H1 (cell line): ENCODE measurements at regions not wholly inside any gene's neighbourhood (a gene's known extent, or its start where the extent isn't known, plus 50 kb on each side); places are given as distances from the start of the nearest gene placed in this dataset.

Experiments
- CTCF ChIA-PET: fragments of 300-600 bp; sonication (Branson Sonifier 250); formaldehyde crosslinking; loops from one replicate; lab custom pipeline; 2021; ENCODE audit not compliant: partially characterized antibody; lab: Charles Lee
- POLR2A ChIA-PET: fragments of 300-600 bp; sonication (Branson Sonifier 250); formaldehyde crosslinking; loops from one replicate; lab custom pipeline; 2021; ENCODE audit warnings: inconsistent platforms; ENCODE audit not compliant: partially characterized antibody; lab: Charles Lee
- DNase-seq, 2 experiments: peaks; one replicate each; pipeline versions ENCODE4 v3.0.0 to v3.0.0-alpha.2; 2010 to 2022; ENCODE audit warnings: low spot score in 2 of 2, low read depth in 1 of 2, mixed read lengths in 1 of 2
- FAIRE-seq: peaks from 2 replicates; lab custom pipeline; 2011; peaks lifted over from hg19 to GRCh38; lab: Jason Lieb, UNC
- H2AFZ ChIP-seq: 2 replicates; pipeline ENCODE4 v1.8.1; 2012; ENCODE audit warnings: low read length, inconsistent platforms
- H2AK5ac ChIP-seq: 2 replicates; pipeline ENCODE4 v1.6.1; 2013; ENCODE audit warnings: low read depth, low read length
- H2BK120ac ChIP-seq: replicated peaks from 2 replicates; pipeline ENCODE3; 2013; ENCODE audit warnings: low read depth, low read length, inconsistent platforms
- H2BK12ac ChIP-seq: 2 replicates; pipeline ENCODE4 v1.6.1; 2013; ENCODE audit warnings: low read depth, low read length
- H2BK15ac ChIP-seq: 2 replicates; pipeline ENCODE4 v1.6.1; 2013; ENCODE audit warnings: low read length
- H2BK20ac ChIP-seq: 2 replicates; pipeline ENCODE4 v1.6.1; 2013; ENCODE audit warnings: low read length
- H2BK5ac ChIP-seq: 2 replicates; pipeline ENCODE4 v1.6.1; 2013; ENCODE audit warnings: low read depth, low read length
- H3K14ac ChIP-seq: 2 replicates; pipeline ENCODE4 v1.6.1; 2013; ENCODE audit warnings: inconsistent platforms; ENCODE audit not compliant: insufficient read length
- H3K18ac ChIP-seq: 2 replicates; pipeline ENCODE4 v1.6.1; 2013; ENCODE audit warnings: low read length; ENCODE audit errors: extremely low read depth
- H3K23ac ChIP-seq: 2 replicates; pipeline ENCODE4 v1.6.1; 2013; ENCODE audit warnings: inconsistent platforms; ENCODE audit not compliant: insufficient read length
- H3K23me2 ChIP-seq: 2 replicates; pipeline ENCODE4 v1.6.1; 2013; ENCODE audit warnings: low read depth, low read length
- H3K27ac ChIP-seq: 2 replicates; pipeline ENCODE4 v1.6.1; 2011; ENCODE audit warnings: low read depth, low read length, inconsistent platforms
- H3K27me3 ChIP-seq, 4 experiments: replicated peaks in 1 of 4; 1 replicate in 1 of 4; 2 replicates in 3 of 4; pipeline versions ENCODE4 v1.6.1 to v1.8.1; 2011 to 2013; ENCODE audit warnings: low read length in 3 of 4, mild to moderate bottlenecking in 3 of 4, inconsistent platforms in 2 of 4, mixed read lengths in 2 of 4, moderate library complexity in 1 of 4; ENCODE audit not compliant: control insufficient read depth in 3 of 4, insufficient read depth in 3 of 4; ENCODE audit errors: extremely low read depth in 1 of 4
- H3K36me3 ChIP-seq, 4 experiments: 2 replicates each; pipeline versions ENCODE4 v1.6.1 to v1.8.1; 2011 to 2013; ENCODE audit warnings: mild to moderate bottlenecking in 4 of 4, low read length in 3 of 4, moderate library complexity in 2 of 4, control low read depth in 1 of 4, inconsistent platforms in 1 of 4; ENCODE audit not compliant: insufficient read depth in 4 of 4, control insufficient read depth in 2 of 4
- H3K4ac ChIP-seq: replicated peaks from 2 replicates; pipeline ENCODE3; 2013; ENCODE audit warnings: low read length, low read depth, mixed read lengths, inconsistent platforms; ENCODE audit not compliant: insufficient read length
- H3K4me1 ChIP-seq, 4 experiments: replicated peaks in 1 of 4; 1 replicate in 1 of 4; 2 replicates in 3 of 4; pipeline versions ENCODE4 v1.6.1 to v1.8.1; 2011 to 2013; ENCODE audit warnings: low read length in 3 of 4, inconsistent platforms in 2 of 4, mixed read lengths in 1 of 4; ENCODE audit not compliant: insufficient read depth in 4 of 4, control insufficient read depth in 3 of 4
- H3K4me2 ChIP-seq, 2 experiments: 2 replicates each; pipeline versions ENCODE4 v1.6.1 to v1.8.1; 2011 to 2013; ENCODE audit warnings: low read depth in 2 of 2, low read length in 2 of 2, control low read depth in 1 of 2, inconsistent platforms in 1 of 2, mild to moderate bottlenecking in 1 of 2; ENCODE audit not compliant: insufficient read depth in 1 of 2
- H3K4me3 ChIP-seq, 4 experiments: fragments of 200-600, 300-600 bp in 1 of 4; sonication (generic), shearing (Covaris generic), sonication (Bioruptor Twin) in 1 of 4; 2 replicates each; pipeline versions ENCODE4 v1.5.1 to v1.8.1; 2011 to 2016; ENCODE audit warnings: low read length in 4 of 4, low read depth in 3 of 4, control low read depth in 2 of 4, inconsistent platforms in 2 of 4, mild to moderate bottlenecking in 2 of 4, mixed read lengths in 1 of 4, moderate library complexity in 1 of 4; ENCODE audit not compliant: insufficient read depth in 2 of 4; ENCODE audit errors: extremely low read depth in 1 of 4
- H3K56ac ChIP-seq: replicated peaks from 2 replicates; pipeline ENCODE3; 2013; ENCODE audit warnings: low read depth, mild to moderate bottlenecking, mixed read lengths, low read length, inconsistent platforms; ENCODE audit not compliant: insufficient read length
- H3K79me1 ChIP-seq: 2 replicates; pipeline ENCODE4 v1.6.1; 2013; ENCODE audit warnings: low read depth, low read length, control low read depth
- H3K79me2 ChIP-seq, 2 experiments: 2 replicates each; pipeline versions ENCODE4 v1.6.1 to v1.8.1; 2012 to 2013; ENCODE audit warnings: low read length in 2 of 2, mild to moderate bottlenecking in 2 of 2, inconsistent platforms in 1 of 2; ENCODE audit not compliant: insufficient read depth in 2 of 2, control insufficient read depth in 1 of 2
- H3K9ac ChIP-seq, 4 experiments: replicated peaks in 1 of 4; 1 replicate in 1 of 4; 2 replicates in 3 of 4; pipeline versions ENCODE4 v1.6.1 to v1.8.1; 2011 to 2013; ENCODE audit warnings: low read depth in 3 of 4, low read length in 3 of 4, control low read depth in 2 of 4, mild to moderate bottlenecking in 2 of 4, moderate library complexity in 2 of 4, inconsistent platforms in 1 of 4; ENCODE audit errors: extremely low read depth in 1 of 4
- H3K9me3 ChIP-seq, 2 experiments: 2 replicates each; pipeline versions ENCODE4 v1.6.1 to v1.8.1; 2012 to 2013; ENCODE audit warnings: mild to moderate bottlenecking in 2 of 2, moderate library complexity in 2 of 2, control low read depth in 1 of 2, inconsistent platforms in 1 of 2, low read depth in 1 of 2, low read length in 1 of 2, mixed read lengths in 1 of 2; ENCODE audit not compliant: insufficient read depth in 2 of 2
- H4K20me1 ChIP-seq, 2 experiments: replicated peaks in 1 of 2; 2 replicates each; pipeline versions ENCODE3 to v1.8.1; 2011 to 2013; ENCODE audit warnings: inconsistent platforms in 2 of 2, low read length in 2 of 2, mild to moderate bottlenecking in 1 of 2; ENCODE audit not compliant: insufficient read depth in 2 of 2, control insufficient read depth in 1 of 2
- H4K5ac ChIP-seq: 2 replicates; pipeline ENCODE4 v1.6.1; 2013; ENCODE audit warnings: low read length, low read depth, mixed read lengths, inconsistent platforms; ENCODE audit not compliant: insufficient read length
- H4K8ac ChIP-seq: 2 replicates; pipeline ENCODE4 v1.8.0; 2013; ENCODE audit warnings: mild to moderate bottlenecking, moderate library complexity, low read length, inconsistent platforms; ENCODE audit not compliant: insufficient read depth; ENCODE audit errors: extremely low read depth
- H4K91ac ChIP-seq: replicated peaks from 2 replicates; pipeline ENCODE3; 2013; ENCODE audit warnings: low read length, mixed read lengths, inconsistent platforms; ENCODE audit not compliant: insufficient read length
- ASH2L ChIP-seq: fragments of 200-600, 300-600 bp; sonication (generic); IDR thresholded peaks from one replicate; pipeline ENCODE4 v1.7.1; 2017; ENCODE audit warnings: low read length
- EGR1 ChIP-seq: IDR thresholded peaks from 2 replicates; pipeline ENCODE4 v1.6.1; 2011; ENCODE audit warnings: low read depth, low read length, borderline replicate concordance
- EP300 ChIP-seq, 2 experiments: IDR thresholded peaks; 1 replicate in 1 of 2; 2 replicates in 1 of 2; pipeline ENCODE4 v1.6.1; 2011 to 2012; ENCODE audit warnings: low read depth in 2 of 2, low read length in 2 of 2, mild to moderate bottlenecking in 2 of 2, borderline replicate concordance in 1 of 2, inconsistent platforms in 1 of 2, moderate library complexity in 1 of 2
- TBP ChIP-seq: IDR thresholded peaks from 2 replicates; pipeline ENCODE4 v1.6.1; 2011; ENCODE audit warnings: low read depth, low read length, improper control_type of control experiment
- WGBS, 2 experiments: shearing (Covaris generic) in 1 of 2; methylation state at CpG; one replicate each; pipeline versions ENCODE4 v1.1.6 to v1.1.7; 2013 to 2015; ENCODE audit warnings: low lambda C conversion rate in 2 of 2, mixed read lengths in 2 of 2, inconsistent platforms in 1 of 2, low coverage in 1 of 2, missing lambda C conversion rate in 1 of 2; ENCODE audit not compliant: insufficient replicate concordance in 2 of 2, insufficient coverage in 1 of 2, insufficient read length in 1 of 2; ENCODE audit errors: extremely low coverage in 1 of 2, missing lambda C conversion rate in 1 of 2; 5-methylcytosine and 5-hydroxymethylcytosine counted together

DNA sequence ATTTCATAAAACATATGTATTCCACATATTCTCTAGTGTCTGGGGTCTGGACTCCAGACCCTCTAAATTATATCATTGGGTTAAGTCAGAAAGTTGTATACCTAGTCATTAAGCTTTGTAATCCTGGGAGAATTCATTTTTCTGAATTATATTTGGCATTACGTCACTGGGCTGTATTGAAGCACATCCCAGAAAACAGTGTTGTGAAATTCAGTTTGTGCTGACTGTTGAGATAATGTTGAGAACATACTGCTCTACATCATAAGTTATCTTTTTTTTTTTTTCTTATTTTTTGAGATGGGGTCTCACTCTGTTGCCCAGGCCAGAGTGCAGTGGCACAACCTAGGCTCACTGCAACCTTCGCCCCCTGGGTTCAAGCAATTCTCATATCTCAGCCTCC, 153.1 kb upstream of the STT3B start:
- Histone ChIP-seq H4K20me1 (no peaks in the 10 kb centered on the region), H4K91ac (no peak overlapping the region), H2BK120ac (no peak overlapping the region), H2BK5ac (no peak overlapping the region), H3K27me3 (no peaks in the 10 kb centered on the region), H3K4me1 (no peaks in the 10 kb centered on the region), H3K27ac (no peak overlapping the region), H2BK12ac (no peak overlapping the region), H3K56ac (no peak overlapping the region), H2BK15ac (no peak overlapping the region), H2AK5ac (no peak overlapping the region), H3K9me3 (no peaks in the 10 kb centered on the region), H3K36me3 (no peaks in the 10 kb centered on the region), H4K5ac (no peak overlapping the region), H3K18ac (no peak overlapping the region), H4K8ac (no peak overlapping the region), H3K79me1 (no peaks in the 10 kb centered on the region), H3K4ac (no peak overlapping the region), H3K14ac (no peak overlapping the region), H2AFZ (no peak overlapping the region), H3K4me2 (no peak overlapping the region), H3K79me2 (no peaks in the 10 kb centered on the region), H2BK20ac (no peak overlapping the region), H3K4me3 (no peak overlapping the region), H3K23me2 (no peaks in the 10 kb centered on the region; the same call in 1 of the 2 replicates), H3K23ac (no peak overlapping the region), H3K9ac (no peak overlapping the region)
- CTCF ChIA-PET, result interaction anchor here (0.6 kb wide), 1 partner anchor 189 kb away, joined by 4 read pairs; no protein-coding TSS in a partner anchor
- FAIRE-seq (no peak), DNase-seq (no peak)
- TF ChIP-seq ASH2L (no peak), TBP (no peak), EGR1 (no peak), EP300 (IDR thresholded peaks at IDR 0.05; ENCODE audit: borderline replicate concordance in 1 of 2, low read depth in 2 of 2, low read length in 2 of 2) (no peak)
- WGBS, 2 experiments, result 98% methylated on average over 2 of the region's 2 CpGs; no CpG with 5 or more reads in 1 of the 2 experiments
- POLR2A ChIA-PET, result no interaction called here
